ENCODE measurements at regions not wholly inside any gene's neighbourhood (a gene's known extent, or its start where the extent isn't known, plus 50 kb on each side); places are given as distances from the start of the nearest gene placed in this dataset.
"Not testable (repeated sequence)": the region's sequence is repeated elsewhere in the genome, so short reads cannot be mapped to it uniquely, and the experiment has no call there.

- TF ChIP-seq REST (IDR thresholded peaks at IDR 0.05): no peak
- TF ChIP-seq JUND (IDR thresholded peaks at IDR 0.05): no peak
- TF ChIP-seq HNF4G (IDR thresholded peaks at IDR 0.05): no peak
- no peak for TF ChIP-seq GABPA (IDR thresholded peaks at IDR 0.05 in 1 of 2, conservative IDR thresholded peaks at IDR 0.05 in 1 of 2)
- no peak for TF ChIP-seq MAX (IDR thresholded peaks at IDR 0.05)
- TF ChIP-seq ATF3 (IDR thresholded peaks at IDR 0.05): no peak
- no peak for TF ChIP-seq RXRA (IDR thresholded peaks at IDR 0.05)
These were observed 80.6 kb upstream of the BEND6 start (continued) for GRCh38 chr6:56874328-56874727.

- not testable (repeated sequence) for H3K4me1 ChIP-seq (ENCODE audit: control insufficient read depth in 4 of 4, insufficient read depth in 4 of 4, low read length in 3 of 4); H3K4me3 ChIP-seq (ENCODE audit: low read depth in 1 of 3, low read length in 3 of 3); H3K27ac ChIP-seq (ENCODE audit: low read depth in 1 of 2, low read length in 2 of 2); H3K36me3 ChIP-seq (ENCODE audit: control insufficient read depth in 4 of 4, insufficient read depth in 3 of 4, low read depth in 1 of 4, low read length in 3 of 4); H3K9ac ChIP-seq (ENCODE audit: low read depth in 1 of 2, low read length in 2 of 2); DNase-seq (ENCODE audit: low spot score); H3K27me3 ChIP-seq (ENCODE audit: control insufficient read depth in 4 of 4, insufficient read depth in 4 of 4, low read length in 3 of 4); H3K9me3 ChIP-seq (ENCODE audit: control insufficient read depth in 4 of 4, low read length in 3 of 4)
- 90% methylated on average over 5 of the region's 5 CpGs for WGBS
These were observed 84.9 kb upstream of the BEND6 start for GRCh38 chr6:56870053-56870452.

- no peak for DNase-seq (ENCODE audit: low spot score)
- no peak overlapping the region for H3K9ac ChIP-seq (ENCODE audit: low read depth in 1 of 2, low read length in 2 of 2)
- H3K27me3 ChIP-seq (ENCODE audit: control insufficient read depth in 4 of 4, insufficient read depth in 4 of 4, low read length in 3 of 4): no peaks in the 10 kb centered on the region
- WGBS: 87% methylated on average over 2 of the region's 2 CpGs
- no peak overlapping the region for H3K4me3 ChIP-seq (ENCODE audit: low read depth in 1 of 3, low read length in 3 of 3)
- no peaks in the 10 kb centered on the region for H3K4me1 ChIP-seq (ENCODE audit: control insufficient read depth in 4 of 4, insufficient read depth in 4 of 4, low read length in 3 of 4)
- H3K27ac ChIP-seq (ENCODE audit: low read depth in 1 of 2, low read length in 2 of 2): no peak overlapping the region
- no peaks in the 10 kb centered on the region for H3K36me3 ChIP-seq (ENCODE audit: control insufficient read depth in 4 of 4, insufficient read depth in 3 of 4, low read depth in 1 of 4, low read length in 3 of 4)
- TF ChIP-seq JUND (IDR thresholded peaks at IDR 0.05): no peak
- no peak for TF ChIP-seq NR2F2 (IDR thresholded peaks at IDR 0.05)
- TF ChIP-seq ATF3 (IDR thresholded peaks at IDR 0.05): no peak
- no peak for TF ChIP-seq RAD21 (IDR thresholded peaks at IDR 0.05)
- TF ChIP-seq FOXA1 (IDR thresholded peaks at IDR 0.05): no peak
- TF ChIP-seq ZBTB33 (IDR thresholded peaks at IDR 0.05): no peak
- no peak for TF ChIP-seq MAX (IDR thresholded peaks at IDR 0.05)
- no peak for TF ChIP-seq CTCF (IDR thresholded peaks at IDR 0.05; ENCODE audit: low read depth, low read length, missing input control)
- TF ChIP-seq RXRA (IDR thresholded peaks at IDR 0.05): no peak
- H3K9me3 ChIP-seq (ENCODE audit: control insufficient read depth in 4 of 4, low read length in 3 of 4): no peaks in the 10 kb centered on the region
These were observed 85.6 kb upstream of the BEND6 start for GRCh38 chr6:56869346-56869745.
